GM18508 (cell line): ENCODE measurements at regions not wholly inside any gene's neighbourhood (a gene's known extent, or its start where the extent isn't known, plus 50 kb on each side); places are given as distances from the start of the nearest gene placed in this dataset.
A peak's percentile ranks its signal among the peaks of the same experiment; 100 is the strongest.
"Not testable (repeated sequence)": the region's sequence is repeated elsewhere in the genome, so short reads cannot be mapped to it uniquely, and the experiment has no call there.

Experiments
- ATAC-seq: cut with Tn5 transposase; IDR thresholded peaks from one replicate; pipeline ENCODE4 v1.9.1; 2021; ENCODE audit warnings: moderate number of reproducible peaks; ENCODE audit not compliant: insufficient read depth, unreplicated experiment

DNA sequence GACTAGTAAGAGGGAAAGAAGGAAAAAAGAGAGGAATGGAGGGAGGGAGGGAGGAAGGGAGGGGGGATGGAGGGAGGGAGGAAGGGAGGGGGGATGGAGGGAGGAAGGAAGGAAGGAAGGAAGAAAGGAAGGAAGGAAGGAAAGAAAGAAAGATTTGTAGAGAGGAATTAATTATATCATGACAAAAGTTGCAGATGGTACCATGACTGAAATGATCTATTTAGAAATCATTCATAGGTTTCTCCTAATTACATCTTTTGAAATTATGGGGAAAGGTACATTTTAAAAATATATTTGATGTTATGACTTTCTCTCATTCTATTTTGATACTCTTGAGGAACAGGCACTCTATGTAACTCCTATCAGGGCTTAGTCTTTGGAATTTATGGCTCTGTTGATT, 236.2 kb upstream of the BTG1 start:
- no peak for ATAC-seq

DNA sequence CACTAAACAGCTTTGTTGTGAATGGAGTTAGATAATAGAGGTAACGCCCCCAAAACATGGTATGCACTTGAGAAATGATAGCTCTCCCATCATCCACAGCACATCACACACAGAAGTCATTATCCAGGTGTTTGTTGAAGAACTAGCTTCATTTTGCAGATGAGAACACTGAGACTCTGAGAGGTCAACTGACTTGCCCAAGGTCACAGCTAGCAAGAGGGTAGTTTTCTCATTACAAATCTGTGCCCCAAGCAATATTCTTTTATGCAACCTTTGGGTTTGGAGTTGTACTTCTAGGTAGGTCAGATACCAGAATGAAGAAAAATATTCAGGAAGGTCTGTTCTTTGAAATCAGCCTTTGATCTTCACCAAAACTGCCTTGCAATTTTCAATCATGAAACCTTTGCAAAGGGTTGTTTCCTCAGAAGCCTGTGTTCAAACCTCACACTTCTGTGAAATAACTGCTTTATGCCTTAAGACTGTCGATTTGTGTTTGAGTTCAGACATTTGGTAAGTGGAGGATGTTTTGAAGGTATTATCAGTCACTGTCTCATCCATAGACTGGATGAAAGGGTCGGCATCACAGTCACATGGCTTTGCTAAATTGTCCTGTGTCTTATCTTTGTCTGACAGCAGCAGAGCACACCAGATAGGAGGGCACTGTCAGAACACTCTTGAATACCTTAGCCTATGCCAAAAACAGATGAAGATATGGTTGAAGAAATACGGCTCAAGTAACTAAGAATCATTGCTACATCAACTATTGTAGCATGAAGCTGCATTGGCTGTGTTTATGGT, 233.2 kb upstream of the BTG1 start:
- ATAC-seq = no peak

DNA sequence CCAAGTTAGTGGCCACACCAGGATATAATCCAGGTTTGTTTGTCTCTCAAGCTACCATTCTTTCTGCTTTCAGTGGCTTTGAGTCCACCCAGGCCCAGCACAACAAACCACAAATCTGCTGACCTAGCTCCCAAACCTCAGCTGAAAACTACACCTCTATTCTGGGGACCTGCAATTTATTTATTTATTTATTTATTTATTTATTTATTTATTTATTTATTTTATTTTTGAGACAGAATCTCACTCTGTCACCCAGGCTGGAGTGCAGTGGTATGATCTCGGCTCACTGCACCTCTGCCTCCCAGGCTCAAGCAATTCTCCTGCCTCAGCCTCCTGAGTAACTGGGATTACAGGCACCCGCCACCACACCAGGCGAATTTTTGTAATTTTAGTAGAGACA, 229.9 kb upstream of the BTG1 start:
- not testable (repeated sequence) for ATAC-seq

DNA sequence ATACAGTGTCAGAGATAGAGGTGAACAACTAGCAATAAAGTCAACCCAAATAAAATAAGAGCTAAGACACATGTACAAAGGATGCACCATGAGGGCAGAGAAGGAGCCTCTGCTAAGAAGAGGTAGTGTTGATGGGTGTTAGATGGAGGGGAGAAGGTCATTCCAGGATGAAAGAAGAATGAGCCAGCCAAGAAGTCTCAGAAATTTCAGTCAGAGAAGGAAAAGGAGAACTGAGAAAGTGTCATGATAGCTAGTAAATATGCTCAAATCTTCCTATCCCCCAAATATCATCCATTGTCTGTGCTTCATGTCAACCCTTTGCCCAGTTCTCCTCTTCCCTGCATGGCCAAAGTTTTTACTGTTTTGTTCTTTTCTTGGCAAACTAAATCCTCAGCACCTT, 225.2 kb upstream of the BTG1 start:
- no peak for ATAC-seq

DNA sequence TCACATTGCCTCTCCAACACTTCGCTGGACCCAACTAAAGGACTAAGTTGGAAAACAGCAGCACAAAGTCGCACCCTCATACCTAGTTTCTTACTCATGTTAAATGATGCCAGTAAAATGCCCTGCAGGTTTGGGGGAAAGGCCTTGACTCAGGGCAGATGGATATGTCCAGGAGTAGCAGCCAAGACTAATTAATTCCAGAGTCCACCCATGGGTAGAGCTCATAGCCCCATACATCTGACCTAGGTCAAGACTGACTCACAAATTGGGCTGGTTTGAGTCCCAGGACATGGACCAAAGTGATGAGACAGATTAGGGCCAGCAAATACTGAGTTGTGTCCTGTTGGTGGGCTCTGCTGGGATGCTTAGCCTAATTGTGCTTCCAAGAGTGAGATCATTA, 224.0 kb upstream of the BTG1 start:
- ATAC-seq = no peak

DNA sequence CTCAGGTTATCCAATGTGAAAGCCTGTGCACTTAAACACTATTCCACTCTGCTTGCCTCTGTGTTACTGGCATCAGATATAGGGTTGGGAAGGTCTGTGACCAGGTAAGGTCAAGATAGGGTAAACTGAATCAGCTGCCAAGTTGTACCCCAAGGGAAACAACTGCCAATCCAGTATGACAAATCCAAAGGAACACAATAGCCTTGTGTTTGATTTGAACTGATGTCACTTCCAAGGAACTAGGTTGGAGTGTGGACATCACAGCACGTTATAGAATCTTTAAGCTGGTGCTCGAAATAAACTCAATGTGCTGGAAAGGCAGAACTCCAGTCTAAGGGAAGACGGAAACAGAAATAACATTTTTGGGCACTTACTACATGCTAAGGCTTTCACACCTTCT, 223.4 kb upstream of the BTG1 start:
- ATAC-seq = no peak

DNA sequence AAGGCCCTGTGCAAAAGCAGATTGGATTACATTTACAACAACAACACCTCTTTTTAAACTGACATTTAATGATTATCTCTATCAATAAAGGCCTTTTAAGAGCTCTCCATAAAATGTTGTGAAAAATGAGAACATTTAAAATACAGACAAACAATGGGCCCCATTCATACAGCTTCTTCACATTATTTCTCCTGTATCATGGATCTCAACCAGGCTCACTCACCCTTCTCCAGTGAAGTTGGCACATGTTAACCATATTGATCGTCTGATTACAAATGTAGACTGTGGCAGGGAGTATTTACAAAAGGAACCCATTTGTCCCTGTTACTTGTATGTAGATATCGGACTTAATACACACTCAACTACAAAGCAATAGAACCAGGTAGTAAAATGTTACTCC, 220.2 kb upstream of the BTG1 start:
- ATAC-seq = no peak

DNA sequence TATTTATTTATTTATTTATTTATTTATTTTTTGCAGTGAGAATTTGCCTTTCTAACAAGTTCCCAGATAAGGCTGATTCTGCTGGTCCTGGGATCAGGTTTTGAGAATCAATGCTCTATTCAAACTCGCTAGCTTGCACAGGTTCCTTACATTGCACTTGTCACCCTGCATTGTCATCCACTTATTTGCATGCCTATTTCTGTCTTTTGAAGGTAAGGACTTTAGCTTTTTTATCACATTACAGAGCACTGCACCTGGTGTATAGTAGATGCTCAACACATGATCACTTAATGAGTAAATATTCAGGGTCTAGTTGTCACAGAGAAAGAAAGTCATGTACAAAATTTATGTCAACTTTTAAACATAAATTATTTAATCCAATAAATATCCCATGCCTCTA, 219.7 kb upstream of the BTG1 start:
- ATAC-seq = no peak

DNA sequence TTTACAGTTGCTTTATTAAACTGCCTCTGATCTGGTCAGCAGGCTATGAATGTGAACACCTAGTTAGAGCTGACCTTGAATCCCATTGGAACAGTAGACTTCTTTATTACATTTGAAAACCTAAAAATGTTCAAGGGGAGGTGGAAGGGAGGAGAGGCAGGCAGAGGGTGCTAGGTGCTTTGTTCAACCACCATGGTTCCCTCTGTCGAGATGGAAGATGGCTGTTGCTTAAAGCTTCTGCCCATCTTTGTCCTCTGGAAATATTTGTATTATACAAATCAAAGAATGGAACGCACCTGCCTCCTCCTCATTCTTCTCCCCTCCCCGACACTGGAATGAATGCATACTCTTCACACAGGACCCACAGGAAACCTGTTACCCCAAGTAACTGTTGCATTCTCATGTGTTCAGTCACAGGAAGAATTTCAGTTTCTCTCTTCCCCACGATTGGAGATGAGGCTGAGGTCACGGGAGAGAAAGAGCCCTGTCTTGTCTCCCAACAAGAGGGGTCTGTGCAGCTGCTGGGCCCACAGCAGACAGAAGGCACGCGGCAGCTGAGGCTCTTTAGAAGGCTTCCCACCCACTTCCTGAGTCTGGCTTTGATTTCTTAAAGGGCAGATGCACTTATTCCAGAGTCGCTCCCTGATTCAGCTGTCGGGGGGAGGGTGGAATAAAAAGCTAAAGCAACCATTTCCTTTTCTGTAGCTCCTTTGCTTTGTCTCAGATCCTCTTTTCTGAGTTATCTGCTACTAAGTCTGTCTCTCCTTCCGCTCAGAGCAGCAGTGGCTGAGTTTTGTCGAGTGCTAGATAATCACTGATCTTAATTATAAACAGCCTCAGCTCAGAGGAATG, 217.9 kb upstream of the BTG1 start:
- ATAC-seq = peak; percentile 44

DNA sequence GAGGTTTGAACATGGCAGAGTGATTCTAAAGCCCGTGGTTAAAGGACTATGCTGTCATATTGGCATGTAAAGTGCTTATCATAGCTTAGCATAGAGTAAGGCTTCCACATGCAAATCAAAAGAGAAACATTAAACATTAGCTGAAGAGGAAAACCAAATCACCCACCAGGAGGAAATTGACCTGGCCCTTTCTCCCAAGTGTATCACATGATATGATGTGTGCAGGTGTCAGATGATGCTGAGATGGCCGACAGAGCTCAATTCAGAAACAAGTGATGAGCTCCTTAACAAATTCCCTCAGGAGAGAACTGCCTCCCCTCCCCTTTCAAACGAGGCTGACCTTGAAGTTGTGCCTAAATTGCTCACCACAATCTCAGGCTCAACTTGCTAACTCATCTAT, 217.1 kb upstream of the BTG1 start:
- peak; percentile 59 for ATAC-seq

DNA sequence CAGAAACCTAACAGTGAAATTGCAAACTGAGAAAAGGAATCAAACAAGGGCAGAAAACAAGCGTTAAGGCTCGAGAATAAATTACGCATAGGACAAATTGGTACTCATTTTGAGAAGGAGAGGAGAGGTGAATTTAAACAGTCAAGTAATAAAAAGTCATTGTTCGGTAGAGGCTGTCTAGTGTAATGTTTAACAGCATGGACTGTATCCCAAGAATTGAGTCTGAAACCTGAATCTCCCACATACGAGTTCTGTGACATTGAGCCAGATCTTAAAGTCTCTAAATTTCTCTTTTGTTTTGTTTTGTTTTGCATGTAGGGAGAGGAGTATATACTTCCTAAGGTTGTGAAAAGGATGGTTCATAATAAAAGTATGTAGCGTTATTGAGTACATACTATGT, 216.5 kb upstream of the BTG1 start:
- ATAC-seq = no peak

DNA sequence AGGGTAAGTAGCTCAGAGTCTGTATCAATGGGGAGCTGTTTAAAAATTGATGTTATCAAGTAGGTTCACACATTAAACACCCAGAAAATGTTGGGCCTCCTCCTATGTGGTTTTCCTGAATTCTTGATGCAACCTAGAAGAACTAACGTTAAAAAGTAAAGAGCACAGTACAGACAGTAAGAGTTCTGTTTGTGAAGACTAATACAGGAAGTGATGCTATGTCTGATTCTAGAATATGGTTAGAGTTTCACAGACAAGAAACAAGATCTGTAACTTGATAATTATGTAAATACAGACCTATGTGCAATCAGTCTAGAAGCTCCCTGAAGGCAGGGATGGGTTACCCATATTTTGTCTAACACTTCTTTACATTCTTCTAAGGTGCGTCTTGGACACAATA, 214.9 kb upstream of the BTG1 start:
- no peak for ATAC-seq

DNA sequence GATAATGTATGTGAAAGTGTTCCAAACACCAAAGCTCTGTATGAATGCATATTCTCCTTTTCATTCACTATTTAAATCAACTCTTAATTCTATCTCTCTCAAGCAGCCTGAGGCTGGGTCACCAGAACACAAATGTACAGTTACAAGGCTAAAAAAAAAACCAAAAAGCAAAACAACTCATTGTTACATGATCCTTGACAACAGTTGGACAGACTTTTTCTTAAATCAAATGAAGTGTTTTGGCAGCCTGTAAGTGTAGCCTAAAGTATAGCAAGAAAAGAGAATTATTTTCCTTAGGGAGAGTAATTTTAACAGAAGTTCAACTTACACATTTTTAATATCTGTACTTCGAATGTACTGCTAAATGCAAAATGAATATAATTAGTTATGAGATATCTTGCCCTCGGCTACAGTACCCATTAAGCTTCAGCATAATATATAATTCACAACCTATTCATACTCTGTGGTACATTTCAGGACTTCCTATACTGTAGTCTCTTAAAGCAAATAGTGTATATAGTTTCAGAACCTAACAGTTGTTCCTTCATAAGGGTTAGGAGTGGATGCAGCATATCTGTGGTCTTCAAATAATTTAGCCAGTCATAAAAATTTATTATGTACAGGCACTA, 214.0 kb upstream of the BTG1 start:
- ATAC-seq = no peak

DNA sequence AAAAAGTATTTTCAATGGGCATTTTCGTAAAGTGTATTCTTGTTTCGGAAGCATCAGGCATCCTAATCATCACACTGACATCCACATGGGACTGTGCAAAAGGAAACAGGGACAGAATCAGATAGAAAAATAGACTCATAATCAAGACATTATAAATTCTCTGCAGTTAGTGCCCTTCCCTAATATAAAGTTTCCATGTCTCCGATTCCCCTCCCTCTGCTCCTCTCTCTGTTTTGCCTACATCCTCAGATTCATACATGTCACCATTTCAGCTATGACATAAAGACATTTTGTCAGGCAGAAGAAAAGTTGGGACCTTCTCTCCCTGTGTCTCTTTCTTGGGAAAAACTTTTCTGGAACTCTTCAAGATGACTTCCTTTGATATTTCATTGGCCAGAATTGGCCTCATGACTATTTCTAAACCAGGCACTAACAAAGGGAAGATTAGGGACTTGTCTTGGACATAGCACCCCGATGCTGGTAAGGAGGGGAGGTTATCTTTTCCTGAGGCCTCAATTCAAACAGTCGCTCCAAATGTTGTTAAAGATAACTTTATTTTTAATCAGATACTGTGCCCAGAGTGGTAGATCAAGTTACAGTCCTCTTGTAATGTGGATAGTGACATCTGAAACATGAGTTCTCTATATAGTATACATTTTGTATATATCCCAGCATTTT, 212.1 kb upstream of the BTG1 start:
- ATAC-seq = no peak

DNA sequence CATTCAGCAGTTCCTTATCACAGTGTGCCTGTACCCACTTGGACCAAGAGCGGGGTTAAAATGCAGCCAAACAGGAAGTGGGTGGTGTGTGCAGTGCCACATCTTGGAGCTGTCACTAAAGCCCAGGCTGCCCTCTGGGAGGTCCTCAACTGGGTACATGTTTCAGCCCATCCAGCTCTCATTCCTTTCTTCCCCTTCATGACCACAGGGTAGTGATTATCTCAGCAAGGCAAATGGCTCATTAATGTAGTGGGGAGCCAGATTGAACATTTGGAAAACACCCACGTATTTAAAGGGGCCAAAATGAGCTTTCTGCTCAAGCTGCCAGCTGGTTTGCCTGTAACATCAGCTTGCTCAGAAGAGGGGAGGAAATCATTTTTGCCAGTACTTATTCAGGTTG, 210.8 kb upstream of the BTG1 start:
- no peak for ATAC-seq

DNA sequence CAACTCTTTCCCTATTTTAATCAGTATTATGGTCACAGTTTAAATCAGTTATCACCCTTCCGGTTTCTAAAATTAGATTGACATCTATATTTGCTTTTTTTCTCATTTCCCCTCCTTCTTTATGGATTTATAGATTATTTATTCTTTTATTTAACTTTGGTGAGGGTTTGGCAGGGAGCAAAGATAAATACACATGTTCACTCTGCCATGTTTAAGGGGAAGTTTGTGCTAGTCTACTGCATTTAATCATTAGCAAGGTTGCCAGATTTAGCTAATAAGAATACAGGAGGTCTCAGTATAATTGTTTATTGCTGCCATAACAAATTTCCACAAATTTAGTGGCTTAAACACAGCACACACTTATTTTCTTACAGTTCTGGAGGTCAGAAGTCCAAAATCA, 204.0 kb upstream of the BTG1 start:
- no peak for ATAC-seq

DNA sequence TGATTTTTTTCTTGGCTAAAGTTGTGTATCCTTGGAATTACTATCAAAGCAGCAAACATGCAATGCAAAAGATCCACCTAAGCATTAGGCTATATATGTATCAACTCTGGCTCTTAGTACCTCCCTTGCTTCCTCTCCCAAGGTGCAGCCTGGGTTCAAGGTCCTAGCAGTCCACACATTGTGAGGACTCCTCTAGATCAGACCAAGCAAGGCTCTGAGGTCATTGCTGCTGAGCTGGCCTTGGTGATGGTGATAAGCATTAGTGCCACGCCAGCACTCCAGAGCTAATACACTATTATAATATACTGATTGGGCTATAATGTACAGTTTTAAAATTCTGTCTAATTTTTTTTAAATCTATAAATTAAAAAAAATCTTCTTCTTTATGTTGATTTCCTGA, 196.9 kb upstream of the BTG1 start:
- no peak for ATAC-seq

DNA sequence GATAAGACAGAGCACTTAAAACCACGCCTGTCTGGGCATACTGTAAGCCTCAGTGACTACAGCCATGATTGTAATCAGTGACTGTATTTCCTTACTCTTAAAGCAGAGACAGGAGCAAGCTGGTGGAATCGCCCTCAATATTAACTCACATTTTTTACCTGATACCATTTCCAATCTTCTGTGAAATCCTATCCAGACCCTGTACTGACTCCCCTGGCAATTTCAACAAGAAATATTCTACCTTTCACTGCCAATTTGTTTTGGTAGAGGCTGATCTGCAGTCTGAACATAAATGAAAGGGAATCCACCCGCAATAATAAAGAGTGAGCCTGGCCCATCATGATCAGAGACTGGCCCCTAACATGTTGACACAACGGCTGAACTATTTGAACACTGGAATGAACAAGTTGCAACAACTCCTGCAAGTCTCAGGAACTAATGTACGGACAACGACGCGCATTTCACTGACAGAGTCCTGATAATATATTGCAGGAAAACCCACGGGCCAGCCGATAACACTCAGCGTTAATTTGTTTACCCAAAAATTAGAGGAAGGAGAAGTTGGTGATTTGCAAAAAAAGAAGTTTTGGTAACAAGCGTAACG, 195.5 kb upstream of the BTG1 start:
- peak; percentile 71 for ATAC-seq

DNA sequence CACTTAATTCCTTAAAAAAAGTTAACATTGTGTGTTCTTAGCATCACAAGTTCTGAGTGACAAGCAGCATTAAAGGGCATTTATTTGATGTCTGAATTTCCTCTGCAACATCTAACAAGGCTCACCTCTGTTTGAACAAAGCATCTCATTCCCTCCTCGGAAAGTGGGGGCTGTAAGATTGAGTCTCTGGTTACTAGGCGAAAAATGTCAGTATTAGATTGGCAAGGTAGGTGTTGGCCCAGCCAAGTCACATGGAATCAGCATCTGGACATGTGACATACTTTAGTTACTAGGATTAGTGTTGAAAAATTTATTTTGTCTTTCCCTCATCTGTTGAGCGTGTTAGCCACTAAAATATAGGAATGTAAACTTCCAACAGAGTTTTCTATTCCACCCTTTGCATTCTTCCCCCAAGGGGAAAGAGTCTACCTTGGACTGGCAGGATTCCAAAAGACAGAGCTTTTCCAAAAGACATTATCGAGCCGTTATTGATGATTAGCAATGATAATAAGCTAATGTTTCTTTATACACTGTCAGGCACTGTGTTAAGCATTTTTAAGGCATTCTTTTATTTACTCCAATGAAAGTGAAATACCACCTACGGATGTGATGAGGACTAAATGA, 194.9 kb upstream of the BTG1 start:
- no peak for ATAC-seq

DNA sequence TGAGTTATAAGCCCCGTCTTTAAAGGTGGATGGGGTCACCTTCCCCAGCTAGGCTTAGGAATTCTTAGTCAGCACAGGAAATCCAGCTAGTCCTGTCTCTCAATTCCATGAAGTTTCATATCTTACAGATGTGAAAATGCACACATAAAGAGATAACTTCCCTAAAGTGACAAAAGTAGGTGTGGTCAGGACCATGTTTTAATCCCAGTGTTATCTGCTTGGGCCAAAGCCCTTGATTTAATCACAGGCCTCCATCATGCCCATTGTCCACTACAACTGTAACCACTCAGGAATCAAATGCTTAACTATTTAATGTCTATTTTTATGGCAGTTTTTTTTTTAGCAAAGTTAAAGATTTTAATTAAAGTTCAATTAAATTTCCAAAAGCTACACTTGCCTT, 194.4 kb upstream of the BTG1 start:
- ATAC-seq = no peak
